Caco-2 (cell line): ENCODE measurements at regions not wholly inside any gene's neighbourhood (a gene's known extent, or its start where the extent isn't known, plus 50 kb on each side); places are given as distances from the start of the nearest gene placed in this dataset.
"Not testable (repeated sequence)": the region's sequence is repeated elsewhere in the genome, so short reads cannot be mapped to it uniquely, and the experiment has no call there.

Experiments
- BruUV-seq: library from RNA; stranded (reverse); fragments of 400-500 nt; replicated peaks from 2 replicates; lab custom pipeline; 2021; lab: Mats Ljungman, UMichigan
- CTCF ChIA-PET: fragments of 300-600 bp; sonication (Branson Sonifier 250); formaldehyde crosslinking; loops from one replicate; lab custom pipeline; 2022; ENCODE audit warnings: antibody characterized with exemption; lab: Charles Lee
- POLR2A ChIA-PET: fragments of 300-600 bp; sonication (Branson Sonifier 250); formaldehyde crosslinking; loops from one replicate; lab custom pipeline; 2022; ENCODE audit warnings: antibody characterized with exemption; lab: Charles Lee
- DNase-seq, 2 experiments: peaks; one replicate each; pipeline versions ENCODE4 v3.0.0 to v3.0.0-alpha.2; 2020 to 2022
- H3K27me3 ChIP-seq: replicated peaks from 2 replicates; pipeline ENCODE4 v1.6.0; 2011; ENCODE audit warnings: low read length; ENCODE audit not compliant: control insufficient read depth, insufficient read depth
- H3K36me3 ChIP-seq: 2 replicates; pipeline ENCODE4 v1.5.1; 2011; ENCODE audit warnings: low read length; ENCODE audit not compliant: control insufficient read depth, insufficient read depth
- H3K4me1 ChIP-seq: fragments of 250-450 bp; sonication (Bioruptor Pico); 2 replicates; pipeline ENCODE4 v1.5.1; 2020; ENCODE audit warnings: mild to moderate bottlenecking
- H3K4me3 ChIP-seq: 2 replicates; pipeline ENCODE4 v1.5.1; 2011; ENCODE audit warnings: low read depth, mild to moderate bottlenecking, control low read depth, low read length
- H3K9me3 ChIP-seq: fragments of 250-450 bp; sonication (Bioruptor Pico); 2 replicates; pipeline ENCODE4 v1.5.1; 2020; ENCODE audit warnings: mild to moderate bottlenecking, moderate library complexity
- H3K27ac Mint-ChIP-seq: one replicate; pipeline ENCODE4 v1.8.0; 2022; ENCODE audit warnings: mixed read lengths; ENCODE audit not compliant: unreplicated experiment
- H3K27me3 Mint-ChIP-seq: one replicate; pipeline ENCODE4 v1.8.0; 2022; ENCODE audit warnings: mixed read lengths; ENCODE audit not compliant: insufficient read depth, unreplicated experiment
- H3K36me3 Mint-ChIP-seq: one replicate; pipeline ENCODE4 v1.8.0; 2022; ENCODE audit warnings: mild to moderate bottlenecking, mixed read lengths; ENCODE audit not compliant: insufficient read depth, unreplicated experiment
- H3K4me1 Mint-ChIP-seq: one replicate; pipeline ENCODE4 v1.8.0; 2022; ENCODE audit warnings: low read depth, mixed read lengths; ENCODE audit not compliant: unreplicated experiment
- H3K4me3 Mint-ChIP-seq: one replicate; pipeline ENCODE4 v1.8.0; 2022; ENCODE audit warnings: mild to moderate bottlenecking, moderate library complexity, mixed read lengths; ENCODE audit not compliant: unreplicated experiment
- H3K9me3 Mint-ChIP-seq: one replicate; pipeline ENCODE4 v1.8.0; 2022; ENCODE audit warnings: mixed read lengths; ENCODE audit not compliant: unreplicated experiment
- CTCF ChIP-seq, 2 experiments: fragments of 200-600 bp in 1 of 2; IDR thresholded peaks; 1 replicate in 1 of 2; 2 replicates in 1 of 2; pipeline versions ENCODE4 v1.5.1 to v1.8.0; 2011 to 2022; ENCODE audit warnings: antibody characterized with exemption in 1 of 2, control low read depth in 1 of 2, inconsistent platforms in 1 of 2, low read depth in 1 of 2, low read length in 1 of 2, mild to moderate bottlenecking in 1 of 2, moderate library complexity in 1 of 2; ENCODE audit not compliant: insufficient read depth in 1 of 2, severe bottlenecking in 1 of 2, unreplicated experiment in 1 of 2
- intact Hi-C: fragments of 100-400 bp; cut with micrococcal nuclease; formaldehyde crosslinking; loops from one replicate; pipeline ENCODE4 v1.10.0; 2022; ENCODE audit not compliant: unreplicated experiment

- ChIA-PET POLR2A (no interaction called here), CTCF (no interaction called here)
- intact Hi-C loops: no loop called here
- DNase-seq: no peak
- H3K9me3 ChIP-seq: 0 out of 2 replicates have a peak, but pooled peaks cover 3% of the 10 kb centered on the region
- no peak overlapping the region for H3K4me3 Mint-ChIP-seq
- H3K36me3 ChIP-seq: no peaks in the 10 kb centered on the region
- H3K27ac Mint-ChIP-seq: peak overlapping the region; percentile 62
- no peaks in the 10 kb centered on the region for H3K27me3 Mint-ChIP-seq
- no peaks in the 10 kb centered on the region for H3K27me3 ChIP-seq
- TF ChIP-seq CTCF (IDR thresholded peaks at IDR 0.05; ENCODE audit: insufficient read depth in 1 of 2, low read depth in 1 of 2, low read length in 1 of 2, severe bottlenecking in 1 of 2, unreplicated experiment in 1 of 2): no peak
- no peaks in the 10 kb centered on the region for H3K4me1 Mint-ChIP-seq
- no TSS peak for BruUV-seq
- no peaks in the 10 kb centered on the region for H3K4me1 ChIP-seq
- no peak overlapping the region for H3K4me3 ChIP-seq
- H3K9me3 Mint-ChIP-seq: peaks cover 26% of the 10 kb centered on the region
- H3K36me3 Mint-ChIP-seq: no peaks in the 10 kb centered on the region
Measured at GRCh38 chr2:6196449-6196848, 504.3 kb downstream of the SOX11 start.

GRCh38 chr2:6198370-6198919 is 506.3 kb downstream of the SOX11 start:
- H3K4me1 Mint-ChIP-seq, POLR2A ChIA-PET: not testable (repeated sequence)

GRCh38 chr2:6202756-6203155 is 510.6 kb downstream of the SOX11 start:
- Histone ChIP-seq H3K27me3 (no peaks in the 10 kb centered on the region), H3K4me3 (no peak overlapping the region), H3K9me3 (0 out of 2 replicates have a peak, but pooled peaks cover 3% of the 10 kb centered on the region), H3K4me1 (peaks cover 15% of the 10 kb centered on the region), H3K36me3 (no peaks in the 10 kb centered on the region)
- Mint-ChIP-seq H3K4me1 (peaks cover 9% of the 10 kb centered on the region), H3K36me3 (peaks cover 6% of the 10 kb centered on the region), H3K4me3 (no peak overlapping the region), H3K27ac (peak overlapping the region; percentile 31), H3K9me3 (peaks cover 27% of the 10 kb centered on the region), H3K27me3 (no peaks in the 10 kb centered on the region)
- intact Hi-C loops: no loop called here
- no TSS peak for BruUV-seq
- DNase-seq: peak in 1 of 2 experiments; percentile 35
- no peak for TF ChIP-seq CTCF (IDR thresholded peaks at IDR 0.05; ENCODE audit: insufficient read depth in 1 of 2, low read depth in 1 of 2, low read length in 1 of 2, severe bottlenecking in 1 of 2, unreplicated experiment in 1 of 2)
- CTCF ChIA-PET: no interaction called here
- POLR2A ChIA-PET: no interaction called here

More at GRCh38 chr2:6198370-6198919, 506.3 kb downstream of the SOX11 start:
- H3K4me3 ChIP-seq, intact Hi-C loops, DNase-seq, H3K27ac Mint-ChIP-seq, H3K27me3 ChIP-seq, H3K27me3 Mint-ChIP-seq, CTCF ChIA-PET, BruUV-seq, H3K9me3 ChIP-seq, H3K36me3 Mint-ChIP-seq, H3K4me3 Mint-ChIP-seq, H3K36me3 ChIP-seq: not testable (repeated sequence)
- H3K4me1 ChIP-seq: peaks cover 14% of the 10 kb centered on the region
- H3K9me3 Mint-ChIP-seq: peaks cover 26% of the 10 kb centered on the region
